HS-27A (cell line): ENCODE measurements at regions not wholly inside any gene's neighbourhood (a gene's known extent, or its start where the extent isn't known, plus 50 kb on each side); places are given as distances from the start of the nearest gene placed in this dataset.

Experiments
- DNase-seq: peaks from one replicate; pipeline ENCODE4 v3.0.0-alpha.2; 2012; ENCODE audit warnings: low read depth, missing footprints

- no peak for DNase-seq
These were observed 141.1 kb downstream of the HNMT start for GRCh38 chr2:138105358-138105757.

GRCh38 chr2:138106606-138107005, 142.3 kb downstream of the HNMT start:
- DNase-seq, result no peak

GRCh38 chr2:138107288-138107687, 143.0 kb downstream of the HNMT start:
- DNase-seq, result no peak

- DNase-seq, result no peak
These were observed 146.3 kb downstream of the HNMT start for GRCh38 chr2:138110453-138111083.

GRCh38 chr2:138112536-138112935, 148.3 kb downstream of the HNMT start:
- DNase-seq, result no peak

GRCh38 chr2:138113871-138114525, 149.7 kb downstream of the HNMT start:
- DNase-seq, result no peak

GRCh38 chr2:138115666-138116065, 151.4 kb downstream of the HNMT start:
- DNase-seq, result no peak

GRCh38 chr2:138116456-138116855, 152.2 kb downstream of the HNMT start:
- DNase-seq, result no peak

- no peak for DNase-seq
These were observed 157.7 kb downstream of the HNMT start for GRCh38 chr2:138121666-138122661.

GRCh38 chr2:138122891-138123290, 158.6 kb downstream of the HNMT start:
- DNase-seq, result no peak

GRCh38 chr2:138123741-138124140, 159.5 kb downstream of the HNMT start:
- no peak for DNase-seq

GRCh38 chr2:138124521-138124920, 160.2 kb downstream of the HNMT start:
- no peak for DNase-seq

- no peak for DNase-seq
These were observed 161.3 kb downstream of the HNMT start for GRCh38 chr2:138125306-138126288.

GRCh38 chr2:138132108-138132507, 167.8 kb downstream of the HNMT start:
- no peak for DNase-seq

GRCh38 chr2:138137949-138138348, 173.7 kb downstream of the HNMT start:
- DNase-seq, result no peak

- DNase-seq, result no peak
These were observed 183.5 kb downstream of the HNMT start for GRCh38 chr2:138147796-138148195.

- no peak for DNase-seq
These were observed 191.0 kb downstream of the HNMT start for GRCh38 chr2:138155304-138155703.

- DNase-seq, result no peak
These were observed 193.1 kb downstream of the HNMT start for GRCh38 chr2:138157372-138157771.

- no peak for DNase-seq
These were observed 206.2 kb downstream of the HNMT start for GRCh38 chr2:138170485-138170884.

GRCh38 chr2:138171244-138171643, 207.0 kb downstream of the HNMT start:
- DNase-seq, result no peak

GRCh38 chr2:138175066-138175465, 210.8 kb downstream of the HNMT start:
- DNase-seq, result no peak
